ENCODE measurements at regions not wholly inside any gene's neighbourhood (a gene's known extent, or its start where the extent isn't known, plus 50 kb on each side); places are given as distances from the start of the nearest gene placed in this dataset.

GRCh38 chr5:133806847-133807246, 161.6 kb downstream of the C5orf15 start:
- Histone ChIP-seq H3K9me3 (ENCODE audit: control extremely low read depth in 1 of 5, control insufficient read depth in 4 of 5, insufficient read depth in 2 of 5, low read depth in 1 of 5, low read length in 4 of 5) (peaks cover 0 to 12% (median 0%) of the 10 kb centered on the region in 5 experiments), H3K36me3 (ENCODE audit: control insufficient read depth in 4 of 4, insufficient read depth in 4 of 4, low read length in 3 of 4) (no peaks in the 10 kb centered on the region), H3K27me3 (replicated peaks in 2 of 5; ENCODE audit: control insufficient read depth in 4 of 5, insufficient read depth in 5 of 5, low read length in 4 of 5) (peaks cover 0 to 15% (median 4%) of the 10 kb centered on the region in 5 experiments), H3K27ac (ENCODE audit: insufficient read depth in 1 of 2, low read depth in 1 of 2, low read length in 2 of 2, poor library complexity in 1 of 2, severe bottlenecking in 2 of 2) (no peak overlapping the region), H3K4me1 (ENCODE audit: control extremely low read depth in 1 of 4, control insufficient read depth in 4 of 4, insufficient read depth in 4 of 4, low read length in 3 of 4) (no peaks in the 10 kb centered on the region), H3K4me3 (ENCODE audit: control insufficient read depth in 1 of 7, extremely low read depth in 1 of 7, insufficient read depth in 4 of 7, low read depth in 2 of 7, low read length in 6 of 7) (no peak overlapping the region)
- 50% methylated on average over 2 of the region's 3 CpGs for WGBS (ENCODE audit: insufficient coverage)
- ChIA-PET CTCF (no interaction called here), POLR2A (no interaction called here)
- DNase-seq, result no peak

DNA sequence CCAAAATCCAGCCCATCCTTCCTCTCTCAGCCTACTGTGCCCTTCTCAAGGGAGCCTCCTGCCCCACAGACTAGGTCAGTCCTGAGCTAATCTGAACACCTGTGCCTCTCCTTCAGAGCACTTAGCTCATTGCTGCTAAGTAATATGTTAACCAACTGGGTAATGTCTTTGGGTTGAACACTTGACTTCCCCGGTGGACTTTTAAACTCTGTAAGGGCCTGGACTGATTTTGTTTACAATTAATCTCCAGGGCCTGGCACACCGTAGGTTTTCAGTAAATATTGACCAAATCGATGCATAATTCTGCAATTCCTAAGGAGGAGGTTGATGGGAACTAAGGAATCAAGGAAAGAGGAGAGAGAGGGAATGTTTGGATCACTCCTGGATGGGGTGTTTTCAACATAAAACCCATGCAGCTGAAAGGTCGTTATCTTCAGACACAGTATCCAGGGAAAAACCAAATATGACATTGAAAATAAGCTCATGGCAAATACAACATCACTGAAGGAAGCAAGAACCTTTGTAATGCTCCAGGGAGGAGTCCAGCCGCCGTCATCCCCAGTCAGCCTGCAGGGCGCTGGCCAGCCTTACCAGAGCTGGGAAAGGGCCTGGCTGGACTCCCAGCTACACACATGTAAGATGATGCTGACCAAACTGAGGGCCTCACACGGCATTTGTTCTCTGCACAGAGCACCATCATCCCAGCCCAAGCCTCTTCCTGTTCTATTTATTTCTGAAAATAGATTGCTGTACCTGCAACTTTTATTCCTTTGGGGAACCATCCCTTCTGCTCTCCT, 166.3 kb downstream of the C5orf15 start:
- no peaks in the 10 kb centered on the region for H3K4me1 ChIP-seq (ENCODE audit: control extremely low read depth in 1 of 4, control insufficient read depth in 4 of 4, insufficient read depth in 4 of 4, low read length in 3 of 4)
- no peak for DNase-seq
- peaks cover 0 to 11% (median 2%) of the 10 kb centered on the region in 5 experiments for H3K27me3 ChIP-seq (replicated peaks in 2 of 5; ENCODE audit: control insufficient read depth in 4 of 5, insufficient read depth in 5 of 5, low read length in 4 of 5)
- ChIA-PET CTCF (interaction anchor here (1.2 kb wide), 1 partner anchor 67 kb away, joined by 3 read pairs; no protein-coding TSS in a partner anchor), POLR2A (no interaction called here)
- H3K9me3 ChIP-seq (ENCODE audit: control extremely low read depth in 1 of 5, control insufficient read depth in 4 of 5, insufficient read depth in 2 of 5, low read depth in 1 of 5, low read length in 4 of 5), result peaks cover 0 to 10% (median 0%) of the 10 kb centered on the region in 5 experiments
- WGBS (ENCODE audit: insufficient coverage), result 92% methylated on average over 7 of the region's 8 CpGs
- no peak overlapping the region for H3K4me3 ChIP-seq (ENCODE audit: control insufficient read depth in 1 of 7, extremely low read depth in 1 of 7, insufficient read depth in 4 of 7, low read depth in 2 of 7, low read length in 6 of 7)
- no peak overlapping the region for H3K27ac ChIP-seq (ENCODE audit: insufficient read depth in 1 of 2, low read depth in 1 of 2, low read length in 2 of 2, poor library complexity in 1 of 2, severe bottlenecking in 2 of 2)
- no peaks in the 10 kb centered on the region for H3K36me3 ChIP-seq (ENCODE audit: control insufficient read depth in 4 of 4, insufficient read depth in 4 of 4, low read length in 3 of 4)

GRCh38 chr5:133801431-133801830, 167.0 kb downstream of the C5orf15 start:
- 98% methylated on average over 4 of the region's 7 CpGs for WGBS (ENCODE audit: insufficient coverage)
- ChIA-PET CTCF (no interaction called here), POLR2A (no interaction called here)
- no peak for DNase-seq
- Histone ChIP-seq H3K4me1 (ENCODE audit: control extremely low read depth in 1 of 4, control insufficient read depth in 4 of 4, insufficient read depth in 4 of 4, low read length in 3 of 4) (no peaks in the 10 kb centered on the region), H3K27ac (ENCODE audit: insufficient read depth in 1 of 2, low read depth in 1 of 2, low read length in 2 of 2, poor library complexity in 1 of 2, severe bottlenecking in 2 of 2) (no peak overlapping the region), H3K36me3 (ENCODE audit: control insufficient read depth in 4 of 4, insufficient read depth in 4 of 4, low read length in 3 of 4) (no peaks in the 10 kb centered on the region), H3K4me3 (ENCODE audit: control insufficient read depth in 1 of 7, extremely low read depth in 1 of 7, insufficient read depth in 4 of 7, low read depth in 2 of 7, low read length in 6 of 7) (no peak overlapping the region), H3K9me3 (ENCODE audit: control extremely low read depth in 1 of 5, control insufficient read depth in 4 of 5, insufficient read depth in 2 of 5, low read depth in 1 of 5, low read length in 4 of 5) (peaks cover 0 to 10% (median 0%) of the 10 kb centered on the region in 5 experiments), H3K27me3 (replicated peaks in 2 of 5; ENCODE audit: control insufficient read depth in 4 of 5, insufficient read depth in 5 of 5, low read length in 4 of 5) (peaks cover 0 to 7% (median 2%) of the 10 kb centered on the region in 5 experiments)

GRCh38 chr5:133799571-133800237, 168.7 kb downstream of the C5orf15 start:
- CTCF ChIA-PET, result interaction anchor here (0.9 kb wide), 1 partner anchor 9 kb away, joined by 4 read pairs; no protein-coding TSS in a partner anchor
- peaks cover 0 to 5% (median 2%) of the 10 kb centered on the region in 5 experiments for H3K27me3 ChIP-seq (replicated peaks in 2 of 5; ENCODE audit: control insufficient read depth in 4 of 5, insufficient read depth in 5 of 5, low read length in 4 of 5)
- H3K4me1 ChIP-seq (ENCODE audit: control extremely low read depth in 1 of 4, control insufficient read depth in 4 of 4, insufficient read depth in 4 of 4, low read length in 3 of 4), result no peaks in the 10 kb centered on the region
- POLR2A ChIA-PET, result no interaction called here
- DNase-seq, result no peak
- H3K27ac ChIP-seq (ENCODE audit: insufficient read depth in 1 of 2, low read depth in 1 of 2, low read length in 2 of 2, poor library complexity in 1 of 2, severe bottlenecking in 2 of 2), result no peak overlapping the region
- H3K4me3 ChIP-seq (ENCODE audit: control insufficient read depth in 1 of 7, extremely low read depth in 1 of 7, insufficient read depth in 4 of 7, low read depth in 2 of 7, low read length in 6 of 7), result no peak overlapping the region
- H3K36me3 ChIP-seq (ENCODE audit: control insufficient read depth in 4 of 4, insufficient read depth in 4 of 4, low read length in 3 of 4), result no peaks in the 10 kb centered on the region
- peaks cover 0 to 10% (median 0%) of the 10 kb centered on the region in 5 experiments for H3K9me3 ChIP-seq (ENCODE audit: control extremely low read depth in 1 of 5, control insufficient read depth in 4 of 5, insufficient read depth in 2 of 5, low read depth in 1 of 5, low read length in 4 of 5)
- 100% methylated on average over 1 of the region's 8 CpGs for WGBS (ENCODE audit: insufficient coverage)

- no peaks in the 10 kb centered on the region for H3K4me1 ChIP-seq (ENCODE audit: control extremely low read depth in 1 of 4, control insufficient read depth in 4 of 4, insufficient read depth in 4 of 4, low read length in 3 of 4)
- H3K4me3 ChIP-seq (ENCODE audit: control insufficient read depth in 1 of 7, extremely low read depth in 1 of 7, insufficient read depth in 4 of 7, low read depth in 2 of 7, low read length in 6 of 7), result no peak overlapping the region
- CTCF ChIA-PET, result no interaction called here
- no peaks in the 10 kb centered on the region for H3K36me3 ChIP-seq (ENCODE audit: control insufficient read depth in 4 of 4, insufficient read depth in 4 of 4, low read length in 3 of 4)
- H3K27ac ChIP-seq (ENCODE audit: insufficient read depth in 1 of 2, low read depth in 1 of 2, low read length in 2 of 2, poor library complexity in 1 of 2, severe bottlenecking in 2 of 2), result no peak overlapping the region
- H3K27me3 ChIP-seq (replicated peaks in 2 of 5; ENCODE audit: control insufficient read depth in 4 of 5, insufficient read depth in 5 of 5, low read length in 4 of 5), result peaks cover 0 to 7% (median 2%) of the 10 kb centered on the region in 5 experiments
- H3K9me3 ChIP-seq (ENCODE audit: control extremely low read depth in 1 of 5, control insufficient read depth in 4 of 5, insufficient read depth in 2 of 5, low read depth in 1 of 5, low read length in 4 of 5), result no peaks in the 10 kb centered on the region
- no peak for DNase-seq
- POLR2A ChIA-PET, result no interaction called here
Measured at GRCh38 chr5:133797167-133797566, 171.3 kb downstream of the C5orf15 start.

- peaks cover 0 to 7% (median under 1%) of the 10 kb centered on the region in 5 experiments for H3K27me3 ChIP-seq (replicated peaks in 2 of 5; ENCODE audit: control insufficient read depth in 4 of 5, insufficient read depth in 5 of 5, low read length in 4 of 5)
- ChIA-PET CTCF (no interaction called here), POLR2A (no interaction called here)
- DNase-seq, result no peak
- H3K9me3 ChIP-seq (ENCODE audit: control extremely low read depth in 1 of 5, control insufficient read depth in 4 of 5, insufficient read depth in 2 of 5, low read depth in 1 of 5, low read length in 4 of 5), result no peaks in the 10 kb centered on the region
- WGBS (ENCODE audit: insufficient coverage), result 83% methylated on average over 5 of the region's 5 CpGs
- H3K27ac ChIP-seq (ENCODE audit: insufficient read depth in 1 of 2, low read depth in 1 of 2, low read length in 2 of 2, poor library complexity in 1 of 2, severe bottlenecking in 2 of 2), result no peak overlapping the region
- H3K36me3 ChIP-seq (ENCODE audit: control insufficient read depth in 4 of 4, insufficient read depth in 4 of 4, low read length in 3 of 4), result no peaks in the 10 kb centered on the region
- H3K4me3 ChIP-seq (ENCODE audit: control insufficient read depth in 1 of 7, extremely low read depth in 1 of 7, insufficient read depth in 4 of 7, low read depth in 2 of 7, low read length in 6 of 7), result no peak overlapping the region
- no peaks in the 10 kb centered on the region for H3K4me1 ChIP-seq (ENCODE audit: control extremely low read depth in 1 of 4, control insufficient read depth in 4 of 4, insufficient read depth in 4 of 4, low read length in 3 of 4)
Measured at GRCh38 chr5:133796186-133796585, 172.2 kb downstream of the C5orf15 start.

DNA sequence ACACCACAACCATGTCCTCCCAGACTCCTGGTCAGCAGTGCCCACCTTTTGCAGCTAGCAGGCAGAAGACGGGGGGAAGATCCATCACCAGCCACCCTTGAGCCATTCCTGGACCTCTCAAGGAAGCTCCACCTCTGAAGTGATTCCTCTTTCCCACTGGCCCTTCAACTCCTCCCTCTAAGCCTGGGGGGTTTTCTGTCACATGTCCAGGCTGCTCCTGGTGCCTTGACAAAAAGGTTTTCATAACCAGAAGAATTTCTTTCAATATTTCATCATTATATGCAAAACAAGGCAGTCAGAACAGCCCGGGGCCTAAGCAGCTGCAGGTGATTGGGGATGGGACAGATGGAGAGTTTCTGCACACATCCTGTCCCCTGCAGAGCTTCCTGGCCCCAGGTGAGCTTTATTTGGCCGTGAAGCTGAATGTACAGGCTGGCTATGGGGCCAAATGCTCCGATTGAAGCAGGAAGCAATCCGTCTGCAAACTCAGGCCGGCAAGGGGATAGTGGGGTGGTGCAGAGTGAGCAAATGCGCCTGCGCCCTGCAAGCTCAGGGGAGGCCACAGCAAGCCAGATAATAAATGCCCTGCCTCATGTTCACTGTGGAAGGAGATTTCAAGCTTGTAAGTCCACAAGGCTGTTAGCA, 173.5 kb downstream of the C5orf15 start:
- Histone ChIP-seq H3K4me1 (ENCODE audit: control extremely low read depth in 1 of 4, control insufficient read depth in 4 of 4, insufficient read depth in 4 of 4, low read length in 3 of 4) (no peaks in the 10 kb centered on the region), H3K27ac (ENCODE audit: insufficient read depth in 1 of 2, low read depth in 1 of 2, low read length in 2 of 2, poor library complexity in 1 of 2, severe bottlenecking in 2 of 2) (no peak overlapping the region), H3K27me3 (replicated peaks in 2 of 5; ENCODE audit: control insufficient read depth in 4 of 5, insufficient read depth in 5 of 5, low read length in 4 of 5) (peaks cover 0 to 7% (median 0%) of the 10 kb centered on the region in 5 experiments), H3K4me3 (ENCODE audit: control insufficient read depth in 1 of 7, extremely low read depth in 1 of 7, insufficient read depth in 4 of 7, low read depth in 2 of 7, low read length in 6 of 7) (no peak overlapping the region), H3K9me3 (ENCODE audit: control extremely low read depth in 1 of 5, control insufficient read depth in 4 of 5, insufficient read depth in 2 of 5, low read depth in 1 of 5, low read length in 4 of 5) (no peaks in the 10 kb centered on the region), H3K36me3 (ENCODE audit: control insufficient read depth in 4 of 4, insufficient read depth in 4 of 4, low read length in 3 of 4) (no peaks in the 10 kb centered on the region)
- DNase-seq, result no peak
- CTCF ChIA-PET, result no interaction called here
- POLR2A ChIA-PET, result no interaction called here
- WGBS (ENCODE audit: insufficient coverage), result 81% methylated on average over 8 of the region's 8 CpGs

Data from common myeloid progenitor, CD34-positive (primary cell).